Kidney (tissue), 13 donors: ENCODE measurements at regions not wholly inside any gene's neighbourhood (a gene's known extent, or its start where the extent isn't known, plus 50 kb on each side); places are given as distances from the start of the nearest gene placed in this dataset.
A peak's percentile ranks its signal among the peaks of the same experiment; 100 is the strongest.
"Not testable (repeated sequence)": the region's sequence is repeated elsewhere in the genome, so short reads cannot be mapped to it uniquely, and the experiment has no call there.

ENCODE experiments used
- DNase-seq, 5 donors: peaks; one replicate each; pipeline ENCODE4 v3.0.0-alpha.2; 2013 to 2020
- FAIRE-seq: peaks from 2 replicates; lab custom pipeline; 2012; peaks lifted over from hg19 to GRCh38; lab: Jason Lieb, UNC
- H3K27ac ChIP-seq, 2 donors: one replicate each; pipeline ENCODE4 v1.7.0; 2013; ENCODE audit warnings: low read depth in 2 of 2, low read length in 2 of 2, inconsistent platforms in 1 of 2
- H3K27me3 ChIP-seq: one replicate; pipeline ENCODE4 v1.7.1; 2013; ENCODE audit warnings: low read length, inconsistent platforms; ENCODE audit not compliant: control insufficient read depth, insufficient read depth
- H3K36me3 ChIP-seq, 3 donors: one replicate each; pipeline versions ENCODE4 v1.7.0 to v1.7.1; 2013; ENCODE audit warnings: low read length in 3 of 3, control low read depth in 1 of 3, inconsistent platforms in 1 of 3; ENCODE audit not compliant: insufficient read depth in 3 of 3, control insufficient read depth in 2 of 3
- H3K4me1 ChIP-seq, 3 donors: one replicate each; pipeline versions ENCODE4 v1.7.0 to v1.7.1; 2013; ENCODE audit warnings: low read length in 3 of 3, inconsistent platforms in 1 of 3, low read depth in 1 of 3; ENCODE audit not compliant: control insufficient read depth in 2 of 3, insufficient read depth in 2 of 3
- H3K4me3 ChIP-seq, 3 donors: one replicate each; pipeline versions ENCODE4 v1.7.0 to v1.8.1; 2013; ENCODE audit warnings: low read length in 3 of 3, control low read depth in 1 of 3, inconsistent platforms in 1 of 3
- H3K9ac ChIP-seq, 3 donors: one replicate each; pipeline versions ENCODE4 v1.7.0 to v1.7.1; 2013; ENCODE audit warnings: low read length in 3 of 3, control low read depth in 1 of 3, inconsistent platforms in 1 of 3
- H3K9me3 ChIP-seq, 3 donors: one replicate each; pipeline versions ENCODE4 v1.7.0 to v1.7.1; 2013; ENCODE audit warnings: low read length in 3 of 3, control low read depth in 1 of 3, inconsistent platforms in 1 of 3; ENCODE audit not compliant: control insufficient read depth in 2 of 3, insufficient read depth in 1 of 3
- CTCF ChIP-seq: IDR thresholded peaks from 3 replicates; pipeline ENCODE4 v1.5.1; 2012; ENCODE audit warnings: mild to moderate bottlenecking, moderate library complexity, borderline replicate concordance; ENCODE audit not compliant: insufficient read depth; ENCODE audit errors: extremely low read depth
- intact Hi-C: fragments of 100-400 bp; cut with DNase I; formaldehyde crosslinking; loops from one replicate; pipeline ENCODE4 v1.11.1; 2022
- donor health status: control.
- donor health status: control.
- donor health status: control.
- donor health status: control.
- donor health status: control.
- donor health status: DM: yes; HTN: yes; CAD: no.
- donor health status: Normal renal cell carcinoma (clear cell type).

DNA sequence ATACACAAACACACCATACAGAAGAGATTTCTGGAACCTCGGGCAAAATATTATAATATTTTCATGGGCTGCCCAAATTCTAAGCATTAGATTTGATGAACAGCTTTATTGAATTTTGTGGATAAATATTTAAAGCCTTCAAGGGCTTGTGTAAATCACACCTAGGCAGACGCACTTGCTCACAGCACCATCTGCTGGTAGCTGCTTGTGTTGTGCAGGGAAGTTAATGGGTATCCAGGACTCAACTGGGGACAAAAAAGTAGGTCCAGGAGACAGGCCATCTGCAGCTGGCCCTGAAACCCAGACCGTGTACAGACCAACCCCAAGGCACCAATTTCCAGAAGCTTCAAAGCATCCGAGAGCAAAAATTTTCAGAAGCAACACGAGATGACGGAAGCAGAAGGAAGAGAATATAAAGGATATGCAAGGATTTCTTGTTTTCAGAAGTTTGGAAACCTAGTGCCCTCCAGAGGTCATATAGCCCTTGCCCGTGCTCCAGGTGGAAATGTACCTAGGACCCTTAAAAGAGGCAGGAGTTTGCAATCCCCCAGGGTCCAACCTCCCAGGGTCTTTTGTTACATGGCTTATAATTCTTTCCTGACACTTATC lies 140.0 kb downstream of the CHD9NB start:
- Histone ChIP-seq H3K9ac (no peak overlapping the region), H3K4me1 (no peaks in the 10 kb centered on the region), H3K27me3 (no peaks in the 10 kb centered on the region), H3K36me3 (no peaks in the 10 kb centered on the region), H3K27ac (no peak overlapping the region), H3K9me3 (no peaks in the 10 kb centered on the region), H3K4me3 (no peak overlapping the region)
- intact Hi-C loops = loop anchor here (10.0 kb wide), 1 partner anchor 728 kb away; no protein-coding TSS in a partner anchor
- TF ChIP-seq CTCF = peak; percentile 73
- DNase-seq (peak in 4 of 5 donors; percentile 61 to 82 (median 72)), FAIRE-seq (no peak)

- H3K4me3 ChIP-seq, H3K36me3 ChIP-seq, H3K27ac ChIP-seq, DNase-seq, H3K9ac ChIP-seq, H3K27me3 ChIP-seq, H3K4me1 ChIP-seq, intact Hi-C loops, H3K9me3 ChIP-seq, FAIRE-seq: not testable (repeated sequence)
Observed at GRCh38 chr16:52908057-52908456, 144.6 kb downstream of the CHD9NB start.

DNA sequence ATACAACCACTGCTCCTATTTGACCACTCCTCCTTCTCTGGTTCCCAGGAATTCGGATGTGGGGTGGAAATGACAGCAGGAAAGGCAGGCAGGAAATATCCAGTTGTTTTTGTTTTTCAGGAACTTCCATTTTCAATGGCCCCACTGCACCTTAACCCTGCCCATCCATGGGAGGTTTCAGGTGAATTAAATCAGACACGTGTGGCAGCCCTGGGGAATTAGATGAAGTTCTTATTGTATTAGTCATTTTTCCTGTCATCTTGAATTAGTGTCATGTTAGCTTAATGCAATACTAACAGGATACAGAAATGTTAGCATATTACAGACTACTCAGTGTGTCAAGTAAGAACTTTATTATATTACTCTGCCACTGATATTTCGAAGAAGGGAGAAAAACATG lies 146.4 kb downstream of the CHD9NB start:
- H3K9ac ChIP-seq = no peak overlapping the region
- H3K4me3 ChIP-seq = no peak overlapping the region
- peaks cover 0 to 7% (median 0%) of the 10 kb centered on the region in 3 donors for H3K9me3 ChIP-seq
- FAIRE-seq (no peak), DNase-seq (no peak)
- no peak overlapping the region for H3K27ac ChIP-seq
- TF ChIP-seq CTCF = no peak
- H3K27me3 ChIP-seq = no peaks in the 10 kb centered on the region
- no peaks in the 10 kb centered on the region for H3K4me1 ChIP-seq
- H3K36me3 ChIP-seq = no peaks in the 10 kb centered on the region
- intact Hi-C loops = no loop called here

DNA sequence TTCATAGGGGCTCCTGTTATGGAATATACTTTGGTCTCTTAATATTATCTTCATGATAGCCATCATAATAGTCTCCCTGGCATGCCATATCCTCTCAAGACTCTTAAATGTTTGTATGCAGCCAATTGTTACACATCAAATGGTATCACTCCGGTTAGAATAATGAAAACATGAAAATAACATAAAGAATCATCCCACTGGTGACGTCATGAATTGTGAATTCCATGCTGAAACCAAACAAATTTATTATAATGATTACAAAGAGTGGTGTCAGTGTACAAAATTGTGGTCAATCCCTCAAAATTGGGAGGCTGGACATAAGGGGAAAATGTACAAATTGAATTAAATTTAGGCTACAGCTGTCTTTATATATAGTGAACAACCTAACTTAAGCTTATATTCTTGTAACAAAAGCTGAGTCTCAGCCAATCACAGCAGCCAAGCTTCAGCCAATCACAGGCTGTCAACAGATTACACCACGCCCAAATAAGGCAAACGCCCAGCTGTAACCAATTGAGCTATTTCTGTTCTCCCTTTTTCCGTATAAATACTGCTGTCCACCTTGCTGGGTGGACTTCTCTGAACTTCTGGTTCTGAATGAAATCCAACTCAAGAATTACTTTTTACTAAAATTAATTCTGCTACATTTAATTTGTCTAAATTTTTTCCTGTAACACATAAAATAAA lies 156.1 kb downstream of the CHD9NB start:
- Histone ChIP-seq H3K36me3 (no peaks in the 10 kb centered on the region), H3K4me1 (no peaks in the 10 kb centered on the region), H3K4me3 (no peak overlapping the region), H3K9me3 (no peaks in the 10 kb centered on the region), H3K9ac (no peak overlapping the region), H3K27me3 (no peaks in the 10 kb centered on the region), H3K27ac (no peak overlapping the region)
- DNase-seq (no peak), FAIRE-seq (no peak)
- TF ChIP-seq CTCF = no peak
- intact Hi-C loops = no loop called here
